Thyroid gland (tissue), 4 donors: ENCODE measurements at regions not wholly inside any gene's neighbourhood (a gene's known extent, or its start where the extent isn't known, plus 50 kb on each side); places are given as distances from the start of the nearest gene placed in this dataset.

ENCODE experiments used
- CTCF ChIP-seq, 6 experiments: fragments of 200-600 bp in 3 of 6; fragments of 450-650 bp in 3 of 6; sonication (generic) in 3 of 6; IDR thresholded peaks; one replicate each; pipeline ENCODE4 v1.5.1; 2016 to 2019; ENCODE audit warnings: antibody characterized with exemption in 6 of 6, mild to moderate bottlenecking in 2 of 6, inconsistent platforms in 1 of 6, moderate library complexity in 1 of 6
- POLR2A ChIP-seq, 2 donors: fragments of 450-650 bp; IDR thresholded peaks; one replicate each; pipeline ENCODE4 v1.6.1; 2017; ENCODE audit warnings: antibody characterized with exemption in 2 of 2, mild to moderate bottlenecking in 2 of 2, moderate library complexity in 1 of 2

GRCh38 chrX:25344161-25344936 is 328.6 kb upstream of the ARX start:
- TF ChIP-seq CTCF (IDR thresholded peaks at IDR 0.05) (no peak), POLR2A (IDR thresholded peaks at IDR 0.05) (no peak)
